Panc1 (cell line): ENCODE measurements at regions not wholly inside any gene's neighbourhood (a gene's known extent, or its start where the extent isn't known, plus 50 kb on each side); places are given as distances from the start of the nearest gene placed in this dataset.

Experiments used
- ATAC-seq: fragments of 200-7000 bp; cut with Tn5 transposase; 2 replicates; pipeline ENCODE4 v1.9.1; 2020; ENCODE audit warnings: mild to moderate bottlenecking, moderate library complexity
- BruUV-seq: library from RNA; stranded (reverse); fragments of 400-500 nt; replicated peaks from 2 replicates; lab custom pipeline; 2021; lab: Mats Ljungman, UMichigan
- CTCF ChIA-PET: fragments of 300-600 bp; sonication (Branson Sonifier 250); formaldehyde crosslinking; loops from one replicate; lab custom pipeline; 2022; ENCODE audit warnings: antibody characterized with exemption; lab: Charles Lee
- POLR2A ChIA-PET: fragments of 300-600 bp; sonication (Branson Sonifier 250); formaldehyde crosslinking; loops from one replicate; lab custom pipeline; 2022; ENCODE audit warnings: antibody characterized with exemption; lab: Charles Lee
- DNase-seq: peaks from one replicate; pipeline ENCODE4 v3.0.0-alpha.2; 2010; ENCODE audit warnings: low read depth, low spot score
- H3K27ac ChIP-seq: 2 replicates; pipeline ENCODE4 v1.5.1; 2011; ENCODE audit warnings: mild to moderate bottlenecking, low read length, inconsistent platforms
- H3K27me3 ChIP-seq: fragments of 200-500 bp; sonication (Bioruptor generic); 2 replicates; pipeline ENCODE4 v1.6.0; 2014; ENCODE audit warnings: low read length, inconsistent platforms; ENCODE audit not compliant: control insufficient read depth, insufficient read depth
- H3K36me3 ChIP-seq: fragments of 200-500 bp; sonication (Bioruptor generic); 2 replicates; pipeline ENCODE4 v1.5.1; 2014; ENCODE audit warnings: inconsistent platforms, mild to moderate bottlenecking, low read length, moderate library complexity; ENCODE audit not compliant: control insufficient read depth, insufficient read depth
- H3K4me1 ChIP-seq: 2 replicates; pipeline ENCODE4 v1.5.1; 2011; ENCODE audit warnings: inconsistent platforms, mild to moderate bottlenecking, low read length, moderate library complexity; ENCODE audit not compliant: control insufficient read depth, insufficient read depth
- H3K4me3 ChIP-seq, 2 experiments: 2 replicates each; pipeline ENCODE4 v1.5.1; 2011 to 2012; ENCODE audit warnings: low read depth in 2 of 2, low read length in 2 of 2, mild to moderate bottlenecking in 2 of 2, inconsistent platforms in 1 of 2, moderate library complexity in 1 of 2
- H3K9me3 ChIP-seq: fragments of 200-500 bp; sonication (Bioruptor generic); 2 replicates; pipeline ENCODE4 v1.5.1; 2014; ENCODE audit warnings: low read depth, mild to moderate bottlenecking, inconsistent platforms, low read length, moderate library complexity; ENCODE audit not compliant: control insufficient read depth, insufficient read depth
- POLR2AphosphoS5 ChIP-seq: IDR thresholded peaks from 2 replicates; pipeline ENCODE4 v1.6.1; 2012; ENCODE audit warnings: mild to moderate bottlenecking, low read depth, low read length, moderate library complexity
- SIN3A ChIP-seq: IDR thresholded peaks from 2 replicates; pipeline ENCODE4 v1.6.1; 2012; ENCODE audit warnings: low read depth, mild to moderate bottlenecking, low read length, moderate library complexity, borderline replicate concordance; ENCODE audit not compliant: insufficient read depth
- TCF7L2 ChIP-seq: IDR thresholded peaks from 2 replicates; pipeline ENCODE4 v1.6.1; 2011; ENCODE audit warnings: mild to moderate bottlenecking, low read depth, low read length, inconsistent platforms
- in situ Hi-C: cut with HindIII; loops from 2 replicates; pipeline ENCODE4 v1.10.0; 2016; ENCODE audit warnings: low sequenced_read_pairs, low pct_unique_long_range_greater_than_20kb
- intact Hi-C: fragments of 100-400 bp; cut with micrococcal nuclease; formaldehyde crosslinking; loops from one replicate; pipeline ENCODE4 v1.10.0; 2022; ENCODE audit not compliant: unreplicated experiment
- TF ChIP-seq, protein P1 (sequence below), 2 experiments: IDR thresholded peaks; 2 replicates each; pipeline ENCODE4 v1.6.1; 2011 to 2012; ENCODE audit warnings: low read depth in 2 of 2, control low read depth in 1 of 2, low read length in 1 of 2, mild to moderate bottlenecking in 1 of 2, moderate library complexity in 1 of 2; ENCODE audit not compliant: insufficient read depth in 1 of 2
- TF ChIP-seq, protein P2 (sequence below): fragments of 450-650 bp; IDR thresholded peaks from 2 replicates; pipeline ENCODE4 v1.5.1; 2017; ENCODE audit warnings: mild to moderate bottlenecking

DNA sequence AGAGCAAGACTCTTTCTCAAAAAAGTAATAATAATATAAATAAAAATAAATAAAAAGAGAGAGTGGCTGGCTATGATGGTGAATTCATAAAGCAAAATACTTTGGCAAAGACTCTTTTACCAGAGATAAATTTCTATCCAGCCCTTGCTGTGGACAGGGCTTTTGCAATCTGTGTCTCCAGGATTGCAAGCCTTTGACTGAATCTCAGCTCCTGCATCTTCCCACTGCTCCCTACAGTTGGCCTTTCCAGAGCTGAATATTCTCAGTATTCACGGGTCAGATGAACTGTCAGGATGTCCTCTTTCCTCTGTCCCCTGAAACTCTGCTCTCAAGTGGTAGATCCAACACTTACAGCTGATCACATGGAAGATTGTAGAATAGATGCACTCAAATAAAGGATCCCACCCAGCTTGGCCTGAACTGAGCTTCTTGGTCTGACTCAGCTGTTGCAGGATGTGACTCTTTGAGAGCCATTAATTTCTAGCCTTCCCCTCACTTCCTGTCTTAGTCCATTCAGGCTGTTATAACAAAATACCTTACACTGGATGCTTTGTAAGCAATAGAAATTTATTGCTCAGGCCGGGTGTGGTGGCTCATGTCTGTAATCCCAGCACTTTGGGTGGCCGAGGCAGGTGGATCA lies 123.4 kb upstream of the GUCY1A1 start:
- intact Hi-C loops (no loop called here), in situ Hi-C loops (no loop called here)
- TF ChIP-seq SIN3A (no peak), POLR2AphosphoS5 (no peak), TCF7L2 (no peak)
- TF ChIP-seq, protein P1, sequence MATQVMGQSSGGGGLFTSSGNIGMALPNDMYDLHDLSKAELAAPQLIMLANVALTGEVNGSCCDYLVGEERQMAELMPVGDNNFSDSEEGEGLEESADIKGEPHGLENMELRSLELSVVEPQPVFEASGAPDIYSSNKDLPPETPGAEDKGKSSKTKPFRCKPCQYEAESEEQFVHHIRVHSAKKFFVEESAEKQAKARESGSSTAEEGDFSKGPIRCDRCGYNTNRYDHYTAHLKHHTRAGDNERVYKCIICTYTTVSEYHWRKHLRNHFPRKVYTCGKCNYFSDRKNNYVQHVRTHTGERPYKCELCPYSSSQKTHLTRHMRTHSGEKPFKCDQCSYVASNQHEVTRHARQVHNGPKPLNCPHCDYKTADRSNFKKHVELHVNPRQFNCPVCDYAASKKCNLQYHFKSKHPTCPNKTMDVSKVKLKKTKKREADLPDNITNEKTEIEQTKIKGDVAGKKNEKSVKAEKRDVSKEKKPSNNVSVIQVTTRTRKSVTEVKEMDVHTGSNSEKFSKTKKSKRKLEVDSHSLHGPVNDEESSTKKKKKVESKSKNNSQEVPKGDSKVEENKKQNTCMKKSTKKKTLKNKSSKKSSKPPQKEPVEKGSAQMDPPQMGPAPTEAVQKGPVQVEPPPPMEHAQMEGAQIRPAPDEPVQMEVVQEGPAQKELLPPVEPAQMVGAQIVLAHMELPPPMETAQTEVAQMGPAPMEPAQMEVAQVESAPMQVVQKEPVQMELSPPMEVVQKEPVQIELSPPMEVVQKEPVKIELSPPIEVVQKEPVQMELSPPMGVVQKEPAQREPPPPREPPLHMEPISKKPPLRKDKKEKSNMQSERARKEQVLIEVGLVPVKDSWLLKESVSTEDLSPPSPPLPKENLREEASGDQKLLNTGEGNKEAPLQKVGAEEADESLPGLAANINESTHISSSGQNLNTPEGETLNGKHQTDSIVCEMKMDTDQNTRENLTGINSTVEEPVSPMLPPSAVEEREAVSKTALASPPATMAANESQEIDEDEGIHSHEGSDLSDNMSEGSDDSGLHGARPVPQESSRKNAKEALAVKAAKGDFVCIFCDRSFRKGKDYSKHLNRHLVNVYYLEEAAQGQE (IDR thresholded peaks at IDR 0.05; ENCODE audit: insufficient read depth in 1 of 2, low read depth in 2 of 2, low read length in 1 of 2), result no peak
- TF ChIP-seq, protein P2, sequence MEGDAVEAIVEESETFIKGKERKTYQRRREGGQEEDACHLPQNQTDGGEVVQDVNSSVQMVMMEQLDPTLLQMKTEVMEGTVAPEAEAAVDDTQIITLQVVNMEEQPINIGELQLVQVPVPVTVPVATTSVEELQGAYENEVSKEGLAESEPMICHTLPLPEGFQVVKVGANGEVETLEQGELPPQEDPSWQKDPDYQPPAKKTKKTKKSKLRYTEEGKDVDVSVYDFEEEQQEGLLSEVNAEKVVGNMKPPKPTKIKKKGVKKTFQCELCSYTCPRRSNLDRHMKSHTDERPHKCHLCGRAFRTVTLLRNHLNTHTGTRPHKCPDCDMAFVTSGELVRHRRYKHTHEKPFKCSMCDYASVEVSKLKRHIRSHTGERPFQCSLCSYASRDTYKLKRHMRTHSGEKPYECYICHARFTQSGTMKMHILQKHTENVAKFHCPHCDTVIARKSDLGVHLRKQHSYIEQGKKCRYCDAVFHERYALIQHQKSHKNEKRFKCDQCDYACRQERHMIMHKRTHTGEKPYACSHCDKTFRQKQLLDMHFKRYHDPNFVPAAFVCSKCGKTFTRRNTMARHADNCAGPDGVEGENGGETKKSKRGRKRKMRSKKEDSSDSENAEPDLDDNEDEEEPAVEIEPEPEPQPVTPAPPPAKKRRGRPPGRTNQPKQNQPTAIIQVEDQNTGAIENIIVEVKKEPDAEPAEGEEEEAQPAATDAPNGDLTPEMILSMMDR, result no peak
- Histone ChIP-seq H3K27ac (no peak overlapping the region), H3K27me3 (no peaks in the 10 kb centered on the region), H3K4me3 (no peak overlapping the region), H3K36me3 (no peaks in the 10 kb centered on the region), H3K9me3 (no peaks in the 10 kb centered on the region), H3K4me1 (no peaks in the 10 kb centered on the region)
- DNase-seq, result no peak
- no TSS peak for BruUV-seq
- ChIA-PET POLR2A (no interaction called here), CTCF (no interaction called here)
- ATAC-seq, result no peak

DNA sequence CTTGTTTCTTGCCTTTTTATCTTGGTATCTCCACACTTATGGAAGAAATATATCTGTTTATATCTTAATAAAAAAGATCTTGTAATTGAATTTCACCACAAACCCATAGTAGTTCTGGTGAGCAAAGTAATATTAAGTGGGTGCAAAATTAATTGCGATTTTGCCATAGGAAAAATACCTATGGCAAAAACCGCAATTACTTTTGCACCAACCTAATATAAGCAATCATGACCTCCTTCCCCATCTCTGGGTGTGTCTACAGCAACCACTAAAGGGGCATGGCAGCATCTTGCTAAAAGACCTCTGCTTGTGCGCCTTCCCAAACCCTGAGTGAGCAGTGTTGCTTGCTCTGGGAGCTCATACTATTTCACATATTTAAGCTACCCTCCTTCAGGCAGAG lies 124.2 kb upstream of the GUCY1A1 start:
- no peak overlapping the region for H3K4me3 ChIP-seq
- in situ Hi-C loops, result no loop called here

More for the DNA sequence above, 124.2 kb upstream of the GUCY1A1 start:
- TF ChIP-seq, protein P2, result no peak
- TF ChIP-seq TCF7L2 (no peak), SIN3A (no peak), POLR2AphosphoS5 (no peak)
- TF ChIP-seq, protein P1 (IDR thresholded peaks at IDR 0.05; ENCODE audit: insufficient read depth in 1 of 2, low read depth in 2 of 2, low read length in 1 of 2), result no peak
- ATAC-seq, result no peak
- CTCF ChIA-PET, result interaction anchor here (0.5 kb wide), 1 partner anchor 244 kb away, joined by 12 read pairs; no protein-coding TSS in a partner anchor
- H3K4me1 ChIP-seq, result no peaks in the 10 kb centered on the region
- H3K9me3 ChIP-seq, result no peaks in the 10 kb centered on the region
- no peak for DNase-seq
- intact Hi-C loops, result no loop called here
- no peaks in the 10 kb centered on the region for H3K36me3 ChIP-seq
- POLR2A ChIA-PET, result no interaction called here
- no peak overlapping the region for H3K27ac ChIP-seq
- no TSS peak for BruUV-seq
- H3K27me3 ChIP-seq, result no peaks in the 10 kb centered on the region
